CD14-positive monocyte (primary cell): ENCODE measurements at regions not wholly inside any gene's neighbourhood (a gene's known extent, or its start where the extent isn't known, plus 50 kb on each side); places are given as distances from the start of the nearest gene placed in this dataset.

Experiments used
- DNase-seq, 3 donors: peaks; one replicate each; pipeline ENCODE4 v3.0.0-alpha.2; 2011 to 2022
- H2AFZ ChIP-seq: 2 replicates; pipeline ENCODE4 v1.6.0; 2012; ENCODE audit warnings: mild to moderate bottlenecking, low read depth, low read length, inconsistent platforms; ENCODE audit not compliant: insufficient read depth, poor library complexity, severe bottlenecking
- H3K27ac ChIP-seq, 2 donors: 1 replicate in 1 of 2; 2 replicates in 1 of 2; pipeline ENCODE4 v1.5.1; 2012 to 2013; ENCODE audit warnings: low read length in 2 of 2, control low read depth in 1 of 2, inconsistent platforms in 1 of 2, low read depth in 1 of 2, mild to moderate bottlenecking in 1 of 2
- H3K27me3 ChIP-seq, 2 donors: one replicate each; pipeline versions ENCODE4 v1.6.0 to v1.6.1; 2011 to 2013; ENCODE audit warnings: low read length in 2 of 2; ENCODE audit not compliant: control insufficient read depth in 2 of 2, insufficient read depth in 2 of 2
- H3K36me3 ChIP-seq, 2 donors: replicated peaks in 1 of 2; 1 replicate in 1 of 2; 2 replicates in 1 of 2; pipeline versions ENCODE4 v1.5.1 to v1.6.1; 2012 to 2013; ENCODE audit warnings: low read length in 2 of 2, control low read depth in 1 of 2, inconsistent platforms in 1 of 2, mild to moderate bottlenecking in 1 of 2; ENCODE audit not compliant: insufficient read depth in 2 of 2, control insufficient read depth in 1 of 2
- H3K4me1 ChIP-seq, 2 donors: 1 replicate in 1 of 2; 2 replicates in 1 of 2; pipeline versions ENCODE4 v1.5.1 to v1.6.1; 2012 to 2013; ENCODE audit warnings: low read length in 2 of 2, control low read depth in 1 of 2, inconsistent platforms in 1 of 2, mild to moderate bottlenecking in 1 of 2, moderate library complexity in 1 of 2; ENCODE audit not compliant: insufficient read depth in 2 of 2, control insufficient read depth in 1 of 2
- H3K4me2 ChIP-seq: replicated peaks from 2 replicates; pipeline ENCODE3; 2012; ENCODE audit warnings: low read length, moderate library complexity, mild to moderate bottlenecking; ENCODE audit not compliant: poor library complexity, severe bottlenecking; ENCODE audit errors: extremely low read depth
- H3K4me3 ChIP-seq, 3 experiments: fragments of 200-600 bp in 1 of 3; sonication (generic) in 1 of 3; replicated peaks in 1 of 3; 1 replicate in 2 of 3; 2 replicates in 1 of 3; pipeline ENCODE4 v1.5.1; 2011 to 2013; ENCODE audit warnings: low read length in 3 of 3, mild to moderate bottlenecking in 3 of 3, control low read depth in 2 of 3, low read depth in 2 of 3, inconsistent platforms in 1 of 3, moderate library complexity in 1 of 3
- H3K79me2 ChIP-seq: 2 replicates; pipeline ENCODE4 v1.6.0; 2012; ENCODE audit warnings: mild to moderate bottlenecking, control low read depth, inconsistent platforms, low read length, moderate library complexity; ENCODE audit not compliant: insufficient read depth
- H3K9ac ChIP-seq: 2 replicates; pipeline ENCODE4 v1.6.0; 2017; ENCODE audit warnings: low read length, mild to moderate bottlenecking; ENCODE audit not compliant: insufficient read depth, poor library complexity, severe bottlenecking
- H3K9me3 ChIP-seq, 2 donors: replicated peaks in 1 of 2; 1 replicate in 1 of 2; 2 replicates in 1 of 2; pipeline versions ENCODE4 v1.5.1 to v1.6.1; 2012 to 2013; ENCODE audit warnings: low read length in 2 of 2, control low read depth in 1 of 2; ENCODE audit not compliant: control insufficient read depth in 1 of 2, insufficient read depth in 1 of 2
- H4K20me1 ChIP-seq: 2 replicates; pipeline ENCODE4 v1.6.0; 2012; ENCODE audit warnings: mild to moderate bottlenecking, low read length, control low read depth, moderate library complexity; ENCODE audit not compliant: insufficient read depth
- H3K27ac Mint-ChIP-seq, 7 donors: one replicate each; pipeline ENCODE4 v1.8.0; 2020; ENCODE audit warnings: mild to moderate bottlenecking in 7 of 7, mixed read lengths in 7 of 7, moderate library complexity in 6 of 7, inconsistent platforms in 2 of 7
- H3K27me3 Mint-ChIP-seq, 3 donors: one replicate each; pipeline ENCODE4 v1.8.0; 2021 to 2022; ENCODE audit warnings: low read depth in 3 of 3, mild to moderate bottlenecking in 3 of 3, mixed read lengths in 3 of 3, moderate library complexity in 3 of 3, inconsistent platforms in 1 of 3
- H3K36me3 Mint-ChIP-seq, 2 donors: one replicate each; pipeline ENCODE4 v1.8.0; 2020; ENCODE audit warnings: mixed read lengths in 2 of 2, inconsistent platforms in 1 of 2, mild to moderate bottlenecking in 1 of 2
- H3K4me1 Mint-ChIP-seq: one replicate; pipeline ENCODE4 v1.8.0; 2020; ENCODE audit warnings: mild to moderate bottlenecking, mixed read lengths
- H3K4me3 Mint-ChIP-seq, 2 donors: one replicate each; pipeline ENCODE4 v1.8.0; 2020; ENCODE audit warnings: mild to moderate bottlenecking in 2 of 2, mixed read lengths in 2 of 2, moderate library complexity in 1 of 2
- H3K9me3 Mint-ChIP-seq, 7 donors: one replicate each; pipeline ENCODE4 v1.8.0; 2020 to 2022; ENCODE audit warnings: mixed read lengths in 7 of 7, mild to moderate bottlenecking in 6 of 7, moderate library complexity in 6 of 7, inconsistent platforms in 2 of 7
- CTCF ChIP-seq: fragments of 200-600 bp; IDR thresholded peaks from one replicate; pipeline ENCODE4 v1.8.0; 2022; ENCODE audit warnings: antibody characterized with exemption, mild to moderate bottlenecking
- WGBS: methylation state at CpG from one replicate; pipeline ENCODE4 v1.1.5; 2013; ENCODE audit warnings: missing lambda C conversion rate; ENCODE audit not compliant: insufficient coverage; 5-methylcytosine and 5-hydroxymethylcytosine counted together
- intact Hi-C, 2 donors: fragments of 100-400 bp; cut with micrococcal nuclease; formaldehyde crosslinking; loops; one replicate each; pipeline versions ENCODE4 v1.15.0 to v1.15.1; 2023

- Mint-ChIP-seq H3K4me3 (no peak overlapping the region), H3K36me3 (no peaks in the 10 kb centered on the region), H3K27me3 (peaks cover 3 to 15% (median 8%) of the 10 kb centered on the region in 3 donors), H3K9me3 (no peaks in the 10 kb centered on the region), H3K27ac (no peak overlapping the region), H3K4me1 (peaks cover 12% of the 10 kb centered on the region)
- 100% methylated on average over 2 of the region's 7 CpGs for WGBS
- H4K20me1 ChIP-seq = no peaks in the 10 kb centered on the region
- TF ChIP-seq CTCF = no peak
- no peak overlapping the region for H3K4me3 ChIP-seq
- H3K36me3 ChIP-seq = no peaks in the 10 kb centered on the region
- H3K9me3 ChIP-seq = no peaks in the 10 kb centered on the region
- intact Hi-C loops = no loop called here
- no peak overlapping the region for H3K27ac ChIP-seq
- no peaks in the 10 kb centered on the region for H3K27me3 ChIP-seq
- no peaks in the 10 kb centered on the region for H3K79me2 ChIP-seq
- H3K4me1 ChIP-seq = peaks cover 6 to 15% of the 10 kb centered on the region in 2 donors
- no peak overlapping the region for H2AFZ ChIP-seq
- no peak overlapping the region for H3K4me2 ChIP-seq
- no peak overlapping the region for H3K9ac ChIP-seq
- DNase-seq = no peak
These were observed 258.2 kb downstream of the PARN start for GRCh38 chr16:14371778-14372431.

- peaks cover 6 to 15% of the 10 kb centered on the region in 2 donors for H3K4me1 ChIP-seq
- no peaks in the 10 kb centered on the region for H3K79me2 ChIP-seq
- H3K36me3 ChIP-seq = no peaks in the 10 kb centered on the region
- Mint-ChIP-seq H3K36me3 (no peaks in the 10 kb centered on the region), H3K4me3 (no peak overlapping the region), H3K27ac (no peak overlapping the region), H3K27me3 (peaks cover 5 to 13% (median 10%) of the 10 kb centered on the region in 3 donors), H3K4me1 (peaks cover 12% of the 10 kb centered on the region), H3K9me3 (no peaks in the 10 kb centered on the region)
- no peak overlapping the region for H3K4me3 ChIP-seq
- 88% methylated on average over 5 of the region's 7 CpGs for WGBS
- intact Hi-C loops = no loop called here
- no peak overlapping the region for H3K9ac ChIP-seq
- H3K27ac ChIP-seq = no peak overlapping the region
- H3K27me3 ChIP-seq = no peaks in the 10 kb centered on the region
- no peak for TF ChIP-seq CTCF
- H4K20me1 ChIP-seq = no peaks in the 10 kb centered on the region
- H3K9me3 ChIP-seq = no peaks in the 10 kb centered on the region
- no peak for DNase-seq
- H3K4me2 ChIP-seq = no peak overlapping the region
- H2AFZ ChIP-seq = no peak overlapping the region
These were observed 259.3 kb downstream of the PARN start for GRCh38 chr16:14370736-14371234.
